ENCODE measurements at regions not wholly inside any gene's neighbourhood (a gene's known extent, or its start where the extent isn't known, plus 50 kb on each side); places are given as distances from the start of the nearest gene placed in this dataset.
"Not testable (repeated sequence)": the region's sequence is repeated elsewhere in the genome, so short reads cannot be mapped to it uniquely, and the experiment has no call there.

DNA sequence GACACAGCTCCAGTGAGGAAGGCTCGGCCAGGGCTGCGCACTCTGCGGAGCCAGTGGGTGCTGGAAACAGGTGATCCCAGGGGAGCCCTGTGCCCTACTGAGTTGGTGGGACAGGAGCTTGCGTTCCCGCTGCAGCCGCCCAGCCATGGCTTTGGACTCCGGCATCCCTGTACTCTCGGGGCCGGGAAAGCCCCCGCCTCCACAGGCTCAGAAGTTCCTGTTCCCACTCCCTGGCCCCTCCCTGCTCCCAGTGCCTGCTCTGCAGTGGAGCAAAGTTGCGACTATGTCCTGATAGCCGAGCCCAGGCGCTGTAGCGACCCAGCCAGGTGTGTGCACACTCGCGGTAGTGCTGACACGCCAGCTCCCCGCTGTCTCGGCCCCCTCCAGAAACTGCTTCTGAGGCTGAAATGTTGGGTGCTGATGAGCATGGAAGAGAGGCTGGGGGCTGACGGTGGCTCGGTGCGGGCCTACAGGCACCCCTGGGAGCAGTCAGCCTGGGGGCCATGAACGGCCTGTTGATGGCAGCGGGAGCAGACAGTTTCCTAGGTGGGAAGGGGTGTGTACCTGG is 344.6 kb upstream of the MGAT4C start:
- no peak for DNase-seq (ENCODE audit: low read depth, low spot score)

DNA sequence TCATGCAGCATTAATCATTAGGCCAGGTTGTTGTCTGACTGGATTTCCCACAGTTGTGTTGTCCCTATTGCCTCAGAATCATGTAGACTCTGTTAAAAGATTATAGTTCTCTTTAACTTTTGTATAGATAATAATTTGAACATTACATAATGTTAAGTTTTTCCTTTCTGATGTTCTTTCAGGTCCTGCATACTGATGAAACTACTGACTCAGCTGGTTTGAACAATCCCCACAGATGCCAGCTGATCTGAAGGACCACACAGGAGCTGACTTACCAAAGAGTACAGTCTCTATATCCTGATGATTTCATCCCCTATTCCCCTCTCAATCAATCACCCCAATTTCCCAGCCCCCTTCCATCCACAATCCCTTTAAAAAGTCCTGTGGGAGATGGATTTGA is 341.2 kb upstream of the MGAT4C start:
- DNase-seq (ENCODE audit: low read depth, low spot score) = no peak

DNA sequence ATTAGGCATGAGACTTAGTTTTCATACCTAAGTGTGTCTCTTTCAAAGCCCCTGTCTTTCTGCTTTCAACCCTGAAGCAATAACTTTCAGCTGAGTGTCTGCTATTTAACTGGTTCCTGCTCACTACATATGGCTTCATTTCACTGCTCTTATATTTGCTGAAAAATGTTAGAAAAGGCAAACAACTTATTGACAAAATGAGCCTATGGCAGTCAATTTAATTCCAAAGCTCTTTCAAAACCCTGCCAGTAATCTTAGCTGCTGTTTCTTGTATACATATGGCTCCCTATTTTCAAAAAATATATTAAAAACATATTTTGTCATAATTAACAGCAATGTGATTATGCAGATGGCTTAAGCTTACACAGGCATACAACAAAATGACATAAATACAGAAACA is 334.1 kb upstream of the MGAT4C start:
- DNase-seq (ENCODE audit: low read depth, low spot score) = no peak

DNA sequence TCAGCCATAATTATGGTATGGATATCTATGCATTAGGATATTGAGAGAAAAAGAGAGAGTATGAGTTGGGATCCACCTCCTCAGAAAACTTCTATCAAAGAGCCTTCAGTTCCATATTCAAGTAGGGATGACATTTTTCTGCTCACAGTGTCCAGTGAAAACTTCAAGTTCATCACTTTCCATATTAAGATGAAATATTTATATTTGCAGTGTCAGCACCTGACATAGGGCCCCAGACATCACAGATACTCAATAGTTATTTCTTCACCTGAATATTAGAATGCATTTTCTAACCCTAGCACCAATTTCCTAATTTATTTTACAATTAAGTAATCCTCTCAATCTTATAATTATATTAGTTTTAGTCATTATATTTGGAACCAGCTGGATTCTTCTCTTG is 318.0 kb upstream of the MGAT4C start:
- no peak for DNase-seq (ENCODE audit: low read depth, low spot score)

DNA sequence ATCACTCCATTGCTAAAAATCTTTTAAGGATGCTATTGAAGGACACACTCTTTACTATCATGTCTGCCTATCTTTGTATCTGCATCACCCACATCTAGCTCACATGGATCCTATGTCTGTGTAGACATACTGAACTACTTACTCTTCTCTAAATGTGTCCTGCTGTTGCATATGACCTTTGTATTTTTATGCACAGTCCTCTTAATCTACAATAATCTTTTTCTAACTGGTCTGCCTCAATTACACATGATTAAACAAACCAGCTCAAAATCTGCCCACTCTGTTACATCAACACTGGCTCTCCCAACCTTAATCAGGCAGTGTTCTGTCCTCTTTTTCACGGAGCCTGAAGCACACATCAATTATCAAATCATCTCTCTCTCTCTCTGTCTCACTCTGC is 316.3 kb upstream of the MGAT4C start:
- no peak for DNase-seq (ENCODE audit: low read depth, low spot score)

DNA sequence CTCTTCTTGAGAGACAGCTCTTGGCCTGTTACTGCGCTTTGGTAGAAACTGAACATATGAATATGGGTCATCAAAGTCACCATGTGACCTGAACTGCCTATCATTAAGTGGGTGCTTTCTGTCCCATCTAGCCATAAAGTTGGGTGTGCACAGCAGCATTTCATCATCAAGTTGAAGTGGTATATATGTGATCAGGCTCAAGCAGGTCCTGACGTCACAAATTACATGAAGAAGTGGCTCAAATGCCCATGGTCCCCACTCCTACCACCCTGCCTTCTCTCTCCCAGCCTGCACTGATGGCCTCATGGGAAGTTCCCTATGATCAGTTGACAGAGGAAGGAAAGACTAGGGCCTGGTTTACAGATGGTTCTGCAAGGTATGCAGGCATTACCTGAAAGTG is 308.8 kb upstream of the MGAT4C start:
- no peak for DNase-seq (ENCODE audit: low read depth, low spot score)

DNA sequence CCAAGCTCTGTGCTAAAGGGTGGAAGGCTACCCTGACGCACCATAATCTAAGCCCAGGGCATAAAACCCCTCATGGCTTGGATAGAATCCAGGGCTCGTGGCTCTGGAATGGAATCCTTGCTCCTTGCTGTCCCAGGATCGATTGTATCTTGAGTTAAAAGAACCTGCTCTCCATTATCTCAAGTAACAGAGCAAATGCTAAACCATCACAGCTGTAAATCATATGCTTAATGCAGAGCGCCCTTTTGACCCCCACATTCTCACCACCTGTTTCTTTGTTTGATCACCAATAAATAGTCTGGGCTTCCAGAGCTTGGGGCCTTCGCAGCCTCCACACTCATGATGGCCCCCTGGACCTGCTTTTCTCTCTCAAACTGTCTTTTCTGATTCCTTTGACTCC is 299.3 kb upstream of the MGAT4C start:
- DNase-seq (ENCODE audit: low read depth, low spot score) = not testable (repeated sequence)

DNA sequence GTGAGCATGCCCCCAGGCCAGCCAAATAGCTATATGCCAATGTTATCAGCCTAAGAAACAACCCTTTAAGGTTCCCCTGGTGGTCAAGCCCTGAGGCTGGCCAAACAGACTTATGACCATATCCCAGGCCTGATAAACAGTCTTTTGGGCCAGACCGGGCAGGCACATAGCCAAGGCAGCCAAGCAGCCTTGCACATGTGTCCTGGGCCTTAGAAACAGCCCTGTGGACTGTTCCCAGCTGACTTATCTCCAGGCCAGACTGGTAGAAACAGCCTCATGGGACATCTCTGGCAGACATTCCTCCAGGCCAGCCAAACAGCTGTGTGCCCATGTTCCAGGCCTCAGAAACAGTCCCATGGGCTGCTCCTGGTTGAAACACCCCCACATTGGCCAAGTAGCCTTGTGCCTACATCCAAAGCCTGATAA is 295.0 kb upstream of the MGAT4C start:
- DNase-seq (ENCODE audit: low read depth, low spot score) = no peak

DNA sequence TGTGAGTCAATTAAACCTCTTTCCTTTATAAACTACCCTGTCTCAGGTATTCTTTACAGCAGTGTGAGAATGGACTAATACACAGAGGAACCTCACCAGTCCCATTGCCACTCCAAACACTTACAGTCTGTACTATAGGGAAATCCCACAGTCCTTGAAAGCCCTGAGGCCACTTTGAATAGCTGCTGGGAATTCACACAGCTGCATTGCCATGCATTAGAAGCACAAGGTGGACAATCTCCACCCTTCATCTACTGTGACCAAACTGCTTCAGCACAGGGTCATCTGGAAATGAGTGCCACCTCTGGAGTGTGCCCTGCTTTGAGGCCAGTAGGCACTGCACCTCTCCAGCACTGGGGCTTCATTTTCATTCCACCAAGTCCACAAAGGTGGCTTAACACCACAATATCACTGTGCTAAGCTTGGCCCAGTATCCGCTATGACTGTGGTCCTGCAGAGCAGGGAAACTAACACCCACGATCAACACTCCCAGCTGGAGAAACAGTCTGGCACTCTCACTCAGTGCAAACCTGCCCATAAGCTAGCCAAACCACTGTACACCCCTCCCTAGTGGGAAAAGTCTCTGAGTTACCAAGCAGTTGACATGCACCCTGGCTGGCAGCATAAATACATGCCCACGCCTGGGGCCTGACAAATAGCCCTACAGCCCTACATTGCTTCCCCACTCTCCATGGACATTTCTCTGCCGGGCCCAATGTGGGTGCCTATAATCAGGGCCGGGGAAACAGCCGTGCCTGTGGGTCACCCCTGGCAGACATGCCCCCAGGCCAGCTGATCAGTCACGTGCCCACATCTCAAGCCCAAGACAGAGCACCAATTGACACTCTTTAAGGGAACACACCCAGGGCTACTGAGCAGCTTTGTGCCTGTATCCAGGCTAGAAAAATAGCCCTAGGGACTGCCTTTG is 294.3 kb upstream of the MGAT4C start:
- DNase-seq (ENCODE audit: low read depth, low spot score) = no peak

DNA sequence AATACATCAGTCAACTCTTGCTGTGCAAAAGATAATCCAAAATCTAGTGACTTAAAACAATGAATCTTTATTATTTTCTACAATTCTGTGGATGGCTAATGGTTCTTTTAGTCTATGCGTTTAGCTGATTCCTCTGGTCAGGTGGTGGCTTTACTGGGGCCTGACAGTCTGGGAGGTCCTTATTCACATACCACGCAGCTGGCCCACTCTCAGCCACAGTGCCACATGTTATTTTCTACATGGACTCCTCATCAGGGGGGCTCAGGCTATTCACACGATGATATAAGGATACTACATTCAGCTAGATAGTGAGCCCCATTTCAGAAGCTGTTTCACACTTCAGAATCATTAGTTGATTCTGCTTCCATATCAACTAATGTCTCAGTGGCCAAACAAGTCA is 287.5 kb upstream of the MGAT4C start:
- no peak for DNase-seq (ENCODE audit: low read depth, low spot score)

DNA sequence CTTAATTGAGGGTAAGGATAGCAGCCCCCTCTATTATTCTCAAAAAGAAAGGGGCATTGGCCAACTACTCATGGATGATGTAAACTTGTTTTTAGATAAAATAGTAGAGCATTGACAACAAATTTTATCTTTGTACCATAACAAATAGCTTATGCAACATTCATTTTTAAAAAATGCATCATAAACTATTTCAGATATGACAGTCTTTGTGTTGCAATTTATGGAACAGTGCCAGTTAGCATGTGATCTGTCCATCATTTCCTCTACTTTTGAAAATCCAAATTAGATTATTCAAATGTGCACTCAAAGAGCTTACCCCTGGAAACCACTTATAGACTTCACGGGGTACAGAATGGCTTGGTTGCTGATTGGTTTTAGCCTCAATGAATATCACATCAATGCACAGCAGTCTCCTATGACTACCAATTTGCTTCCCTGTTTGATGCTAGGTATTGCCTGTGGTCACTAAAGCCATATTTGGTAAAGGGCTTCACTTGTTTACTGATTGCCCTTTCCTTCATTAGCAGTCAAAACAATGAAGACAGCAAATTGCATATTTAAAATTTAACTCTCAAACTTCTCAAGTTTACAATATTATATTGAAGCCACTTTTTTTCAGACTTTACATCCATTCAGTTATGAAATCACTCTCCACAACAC is 274.9 kb upstream of the MGAT4C start:
- DNase-seq (ENCODE audit: low read depth, low spot score) = no peak

DNA sequence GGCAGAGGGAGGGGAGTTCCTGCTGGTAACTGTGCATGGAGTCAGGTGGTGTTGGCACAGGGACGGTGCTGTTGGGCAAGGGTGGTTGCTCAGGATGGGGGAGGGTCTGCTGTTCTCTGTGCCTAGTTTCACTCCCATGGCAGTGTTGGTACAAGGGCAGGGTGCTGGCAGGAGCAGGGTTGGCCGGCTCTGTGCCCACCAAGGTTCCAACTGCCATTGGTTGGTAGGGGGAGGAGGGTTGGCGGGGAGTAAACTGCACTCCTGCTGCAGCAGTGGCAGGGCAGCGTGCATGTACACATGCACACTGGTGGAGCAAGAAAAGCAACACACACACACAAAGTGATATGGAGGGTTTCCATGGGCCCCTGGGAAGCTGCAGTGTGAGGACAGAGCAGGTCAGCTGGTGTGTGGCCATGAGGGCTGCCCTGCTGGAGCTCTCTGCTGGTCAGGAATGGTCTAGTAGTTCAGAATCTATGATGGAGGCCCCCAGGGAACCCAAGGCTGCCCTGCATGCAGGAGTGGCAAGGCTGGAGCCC is 269.9 kb upstream of the MGAT4C start:
- no peak for DNase-seq (ENCODE audit: low read depth, low spot score)

DNA sequence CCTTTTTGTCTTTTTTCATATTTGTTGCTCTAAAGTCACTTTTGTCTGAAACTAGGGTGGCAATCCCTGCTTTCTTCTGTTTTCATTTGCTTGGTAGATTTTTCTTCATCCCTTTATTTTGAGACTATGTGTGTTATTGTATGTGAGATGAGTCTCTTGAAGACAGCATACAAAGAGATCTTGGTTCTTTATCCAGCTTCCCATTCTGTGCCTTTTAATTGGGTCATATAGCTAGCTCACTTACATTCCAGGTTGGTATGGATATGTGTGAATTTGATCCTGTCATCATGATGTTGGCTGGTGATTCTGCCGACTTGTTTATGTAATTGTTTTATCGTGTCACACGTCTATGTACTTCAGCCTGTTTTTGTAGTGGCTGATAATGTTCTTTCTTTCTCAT is 267.7 kb upstream of the MGAT4C start:
- DNase-seq (ENCODE audit: low read depth, low spot score) = no peak

DNA sequence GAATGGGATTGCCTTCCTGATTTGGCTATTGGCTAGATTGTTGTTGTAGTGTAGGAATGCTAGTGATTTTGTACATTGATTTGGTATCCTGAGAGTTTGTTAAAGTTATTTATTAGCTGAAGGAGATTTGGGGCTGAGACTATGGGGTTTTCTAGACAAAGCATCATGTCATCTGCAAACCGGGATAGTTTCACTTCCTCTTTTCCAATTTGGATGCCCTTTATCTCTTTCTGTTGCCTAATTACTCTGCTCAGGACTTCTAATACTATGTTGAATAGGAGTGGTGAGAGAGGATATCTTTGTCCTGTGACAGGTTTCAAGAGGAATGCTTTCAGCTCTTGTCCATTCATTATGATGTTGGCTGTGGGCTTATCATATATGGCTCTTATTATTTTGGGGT is 265.7 kb upstream of the MGAT4C start:
- no peak for DNase-seq (ENCODE audit: low read depth, low spot score)

DNA sequence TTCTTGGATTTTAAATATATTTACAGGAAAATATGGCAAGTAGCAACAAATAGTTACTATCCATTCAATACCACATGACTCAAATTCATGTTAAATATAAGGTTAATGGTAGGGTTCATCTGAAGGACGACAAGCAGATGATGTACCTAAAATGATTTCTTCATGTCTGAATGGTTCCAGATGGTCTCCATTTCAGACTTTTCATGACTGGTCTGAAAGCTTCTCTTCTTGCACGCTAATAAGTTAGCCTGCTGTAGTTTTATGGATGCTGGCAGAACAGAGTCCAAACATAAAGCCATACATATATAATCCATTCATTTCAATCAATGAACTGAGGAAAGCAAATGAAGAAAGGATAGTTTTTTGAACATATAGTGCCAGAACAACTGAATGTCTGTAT is 257.0 kb upstream of the MGAT4C start:
- no peak for DNase-seq (ENCODE audit: low read depth, low spot score)

DNA sequence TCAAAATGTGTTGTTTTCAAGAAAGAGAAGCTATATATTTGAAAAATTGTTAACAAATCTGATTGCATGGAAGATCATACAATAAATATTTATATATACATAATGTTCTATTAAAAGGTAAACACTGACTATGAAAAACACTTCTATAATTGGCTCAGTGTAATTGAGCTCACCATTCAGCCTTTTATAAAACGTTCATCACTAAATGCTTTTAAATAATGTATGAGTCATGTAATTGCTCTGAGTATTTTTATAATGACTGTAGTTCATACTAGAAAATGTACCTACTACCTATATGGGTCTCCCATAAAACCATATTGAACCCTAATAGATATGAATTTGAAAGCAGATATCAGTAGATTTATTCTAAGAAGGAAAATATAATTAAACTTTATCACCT is 240.4 kb upstream of the MGAT4C start:
- DNase-seq (ENCODE audit: low read depth, low spot score) = no peak

DNA sequence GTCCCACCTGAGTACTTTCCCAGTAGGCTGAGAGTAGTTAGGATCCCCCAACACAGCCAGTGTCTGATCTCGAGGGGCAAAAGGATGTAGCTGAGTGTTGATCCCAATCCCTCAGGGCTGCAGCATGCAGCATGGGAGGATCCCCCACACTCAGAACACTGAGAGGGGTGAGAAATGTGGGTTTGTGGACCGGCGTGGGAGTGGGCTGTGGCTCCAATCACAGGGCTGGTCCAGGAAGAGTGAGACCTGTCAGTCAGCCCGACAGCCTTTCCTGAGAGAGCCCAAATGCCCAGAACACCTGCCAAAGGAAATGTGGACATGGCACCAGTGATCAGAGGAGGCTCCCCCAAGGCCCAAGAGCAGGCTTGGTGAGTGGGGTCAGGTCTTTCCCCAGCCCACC is 228.3 kb upstream of the MGAT4C start:
- DNase-seq (ENCODE audit: low read depth, low spot score) = no peak

DNA sequence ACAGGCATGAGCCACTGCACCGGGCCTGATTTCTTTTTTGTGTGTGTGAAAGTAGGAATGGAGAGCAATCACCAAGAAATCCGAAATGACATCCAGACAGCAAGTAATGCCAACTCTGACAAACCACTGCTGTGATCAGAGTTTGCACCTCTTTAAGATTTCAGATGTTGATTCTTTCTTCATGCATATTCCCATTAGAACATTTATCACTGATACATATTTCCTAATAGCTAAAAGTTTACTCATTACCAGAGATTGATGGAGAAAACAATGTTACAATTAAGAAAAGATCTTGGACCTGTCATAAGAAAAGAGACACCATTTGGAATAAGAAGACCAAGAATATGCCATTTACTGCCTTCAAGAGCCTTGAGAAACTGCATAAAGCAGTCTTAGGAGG is 217.0 kb upstream of the MGAT4C start:
- DNase-seq (ENCODE audit: low read depth, low spot score) = no peak

DNA sequence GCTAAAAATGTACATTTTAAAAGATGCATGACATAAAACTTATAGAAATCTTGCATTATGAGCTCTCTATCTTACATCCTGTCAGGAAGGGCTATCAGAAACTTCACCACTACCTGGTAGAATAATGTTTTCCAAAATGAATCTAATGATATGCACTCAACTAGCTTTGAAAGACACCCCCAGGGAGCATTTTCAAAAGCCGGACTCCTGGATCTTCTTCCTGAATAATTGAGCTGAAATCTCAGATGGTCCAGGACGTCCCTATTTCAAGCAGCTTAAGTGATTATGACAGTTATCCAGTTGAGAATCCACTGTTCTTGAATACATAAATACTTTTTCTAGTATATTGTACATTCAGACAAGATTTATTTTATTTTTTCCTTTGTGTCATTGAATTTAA is 200.6 kb upstream of the MGAT4C start:
- no peak for DNase-seq (ENCODE audit: low read depth, low spot score)

DNA sequence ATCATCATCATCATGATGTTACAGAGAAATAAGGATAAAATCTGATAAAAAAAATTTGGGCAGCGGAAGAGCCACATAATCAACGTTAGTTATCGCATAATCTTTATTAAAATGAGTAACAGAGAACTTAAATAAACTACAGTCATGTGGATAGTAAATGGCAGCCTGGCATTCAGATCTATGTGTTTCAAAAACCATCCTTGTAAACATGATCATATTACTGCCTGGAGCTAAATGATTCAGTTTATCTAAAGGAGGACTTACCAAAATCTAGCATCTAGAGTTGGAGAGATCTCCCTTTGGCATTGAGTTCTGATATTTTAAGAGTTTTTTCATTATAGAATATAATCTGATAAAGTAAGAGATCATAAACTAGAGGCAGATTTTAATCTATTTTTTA is 200.1 kb upstream of the MGAT4C start:
- DNase-seq (ENCODE audit: low read depth, low spot score) = no peak

DNA sequence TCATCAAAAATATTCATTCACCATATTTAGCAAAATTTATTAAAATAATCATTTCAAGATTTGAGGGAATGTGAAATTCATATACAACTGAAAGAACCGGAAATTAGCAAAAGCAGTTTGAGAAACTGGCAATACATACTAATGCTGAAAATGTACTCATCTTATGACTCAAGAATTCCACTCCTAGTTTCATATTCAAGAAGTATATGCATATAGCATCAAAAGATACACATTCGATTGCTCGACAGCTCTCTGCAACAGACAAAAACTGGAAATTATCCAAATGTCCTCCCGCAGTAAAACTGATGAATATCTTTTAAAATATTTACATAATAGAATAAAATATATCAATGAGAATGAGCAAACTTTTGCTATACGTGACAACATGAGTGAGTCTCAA is 189.2 kb upstream of the MGAT4C start:
- no peak for DNase-seq (ENCODE audit: low read depth, low spot score)

DNA sequence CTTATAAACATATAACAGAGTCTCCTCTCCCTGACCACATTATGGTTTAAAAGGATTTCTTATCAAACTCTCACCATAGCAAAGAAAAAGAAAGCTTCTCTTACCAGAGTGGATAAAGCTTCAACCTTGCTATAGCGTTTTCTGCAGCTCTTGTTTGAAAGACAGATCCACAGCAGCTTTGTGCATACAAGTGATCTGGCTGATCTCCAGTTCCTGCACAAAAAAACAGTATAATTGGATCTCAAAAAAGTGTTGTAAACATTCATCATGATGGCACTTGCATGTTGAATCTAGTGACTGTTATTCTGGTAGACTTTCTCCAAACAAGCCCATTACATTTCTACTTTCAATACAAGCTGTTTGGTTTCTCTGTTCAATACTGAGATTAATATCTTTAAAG is 178.9 kb upstream of the MGAT4C start:
- no peak for DNase-seq (ENCODE audit: low read depth, low spot score)

DNA sequence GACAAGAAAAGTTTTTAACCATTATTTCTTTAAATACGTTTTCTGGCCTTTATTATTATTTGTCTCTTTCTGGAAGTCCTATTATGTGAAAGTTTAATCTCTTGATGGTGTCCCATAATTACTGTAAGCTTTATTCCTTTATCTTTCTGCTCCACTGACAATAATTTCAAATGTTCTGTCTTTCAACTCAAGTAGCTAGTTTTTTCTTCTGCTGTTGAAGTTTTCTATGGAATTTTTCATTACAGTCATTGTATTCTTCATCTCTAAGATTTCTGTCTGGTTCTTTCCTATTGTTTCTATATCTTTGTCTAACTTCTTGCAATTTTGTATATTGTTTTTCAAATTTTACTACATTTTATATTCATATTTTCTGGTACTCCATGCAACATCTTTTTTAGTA is 173.6 kb upstream of the MGAT4C start:
- no peak for DNase-seq (ENCODE audit: low read depth, low spot score)
